ENCODE measurements at regions not wholly inside any gene's neighbourhood (a gene's known extent, or its start where the extent isn't known, plus 50 kb on each side); places are given as distances from the start of the nearest gene placed in this dataset.

- Histone ChIP-seq H3K4me3 (ENCODE audit: low read length) (no peak overlapping the region), H3K27ac (ENCODE audit: low read depth in 1 of 2, low read length in 2 of 2) (no peak overlapping the region), H3K4me1 (ENCODE audit: insufficient read depth, low read length) (no peaks in the 10 kb centered on the region), H3K36me3 (ENCODE audit: insufficient read depth, low read length) (no peaks in the 10 kb centered on the region), H3K9me3 (ENCODE audit: control insufficient read depth in 1 of 2, insufficient read depth in 1 of 2, low read length in 2 of 2) (no peaks in the 10 kb centered on the region), H3K27me3 (ENCODE audit: control insufficient read depth in 1 of 2, insufficient read depth in 2 of 2, low read length in 2 of 2) (no peaks in the 10 kb centered on the region)
- Mint-ChIP-seq H3K36me3 (ENCODE audit: low read depth) (no peaks in the 10 kb centered on the region), H3K9me3 (no peaks in the 10 kb centered on the region), H3K27ac (no peak overlapping the region), H3K4me1 (ENCODE audit: low read depth) (no peaks in the 10 kb centered on the region), H3K4me3 (no peak overlapping the region), H3K27me3 (no peaks in the 10 kb centered on the region)
- intact Hi-C loops (cut with DNase I, micrococcal nuclease), result no loop called here
- TF ChIP-seq CTCF (IDR thresholded peaks at IDR 0.05), result no peak
- DNase-seq (no peak), ATAC-seq (ENCODE audit: poor library complexity) (no peak)
- CTCF ChIA-PET, result no interaction called here
- POLR2A ChIA-PET, result no interaction called here
Observed at GRCh38 chr12:59088673-59089072, 168.4 kb upstream of the LRIG3 start.

GRCh38 chr12:59087691-59088090 is 167.4 kb upstream of the LRIG3 start:
- TF ChIP-seq CTCF (IDR thresholded peaks at IDR 0.05), result no peak
- Histone ChIP-seq H3K27ac (ENCODE audit: low read depth in 1 of 2, low read length in 2 of 2) (no peak overlapping the region), H3K4me1 (ENCODE audit: insufficient read depth, low read length) (no peaks in the 10 kb centered on the region), H3K4me3 (ENCODE audit: low read length) (no peak overlapping the region), H3K36me3 (ENCODE audit: insufficient read depth, low read length) (no peaks in the 10 kb centered on the region), H3K27me3 (ENCODE audit: control insufficient read depth in 1 of 2, insufficient read depth in 2 of 2, low read length in 2 of 2) (no peaks in the 10 kb centered on the region), H3K9me3 (ENCODE audit: control insufficient read depth in 1 of 2, insufficient read depth in 1 of 2, low read length in 2 of 2) (no peaks in the 10 kb centered on the region)
- Mint-ChIP-seq H3K4me3 (no peak overlapping the region), H3K27me3 (no peaks in the 10 kb centered on the region), H3K9me3 (no peaks in the 10 kb centered on the region), H3K27ac (no peak overlapping the region), H3K36me3 (ENCODE audit: low read depth) (no peaks in the 10 kb centered on the region), H3K4me1 (ENCODE audit: low read depth) (no peaks in the 10 kb centered on the region)
- intact Hi-C loops (cut with DNase I, micrococcal nuclease), result no loop called here
- DNase-seq (no peak), ATAC-seq (ENCODE audit: poor library complexity) (no peak)
- POLR2A ChIA-PET, result no interaction called here
- CTCF ChIA-PET, result no interaction called here

GRCh38 chr12:59087077-59087673 is 166.9 kb upstream of the LRIG3 start:
- H3K4me1 ChIP-seq (ENCODE audit: insufficient read depth, low read length), result no peaks in the 10 kb centered on the region

More at GRCh38 chr12:59087077-59087673, 166.9 kb upstream of the LRIG3 start:
- Mint-ChIP-seq H3K4me3 (no peak overlapping the region), H3K9me3 (no peaks in the 10 kb centered on the region), H3K4me1 (ENCODE audit: low read depth) (no peaks in the 10 kb centered on the region), H3K36me3 (ENCODE audit: low read depth) (no peaks in the 10 kb centered on the region), H3K27ac (no peak overlapping the region), H3K27me3 (no peaks in the 10 kb centered on the region)
- TF ChIP-seq CTCF (IDR thresholded peaks at IDR 0.05), result no peak
- H3K36me3 ChIP-seq (ENCODE audit: insufficient read depth, low read length), result no peaks in the 10 kb centered on the region
- no peaks in the 10 kb centered on the region for H3K27me3 ChIP-seq (ENCODE audit: control insufficient read depth in 1 of 2, insufficient read depth in 2 of 2, low read length in 2 of 2)
- intact Hi-C loops (cut with DNase I, micrococcal nuclease), result no loop called here
- no peak overlapping the region for H3K27ac ChIP-seq (ENCODE audit: low read depth in 1 of 2, low read length in 2 of 2)
- ATAC-seq (ENCODE audit: poor library complexity), result no peak
- H3K4me3 ChIP-seq (ENCODE audit: low read length), result no peak overlapping the region
- CTCF ChIA-PET, result no interaction called here
- POLR2A ChIA-PET, result interaction anchor here (0.6 kb wide), 1 partner anchor 25 kb away, joined by 3 read pairs; no protein-coding TSS in a partner anchor
- no peak for DNase-seq
- H3K9me3 ChIP-seq (ENCODE audit: control insufficient read depth in 1 of 2, insufficient read depth in 1 of 2, low read length in 2 of 2), result no peaks in the 10 kb centered on the region
